Superior temporal gyrus (tissue), 1 donor: ENCODE measurements at regions not wholly inside any gene's neighbourhood (a gene's known extent, or its start where the extent isn't known, plus 50 kb on each side); places are given as distances from the start of the nearest gene placed in this dataset.
"Not testable (repeated sequence)": the region's sequence is repeated elsewhere in the genome, so short reads cannot be mapped to it uniquely, and the experiment has no call there.

Experiments
- DNase-seq: peaks from one replicate; pipeline ENCODE4 v3.0.0-alpha.2; 2016; ENCODE audit errors: extremely low spot score

DNA sequence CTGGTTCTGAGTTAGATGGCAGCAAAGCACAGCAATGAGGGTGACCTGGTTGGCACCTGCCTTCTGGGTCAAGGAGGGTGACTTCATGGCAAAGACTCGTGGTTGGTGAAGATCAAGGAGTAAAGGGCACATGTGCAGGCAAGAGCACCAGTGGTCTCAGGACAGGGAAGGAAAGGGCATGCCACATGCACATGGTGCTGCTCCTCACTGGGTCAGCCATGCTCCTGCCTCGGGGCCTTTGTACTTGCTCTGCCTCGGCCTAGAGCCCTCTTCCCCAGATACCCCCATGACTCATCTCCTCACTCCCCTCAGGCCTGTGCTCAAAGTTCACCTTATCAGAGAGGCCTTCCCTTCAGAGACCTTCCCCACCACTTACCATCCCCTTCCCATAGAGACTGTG, 106.7 kb upstream of the KDM7A start:
- DNase-seq = no peak

- no peak for DNase-seq
Observed at GRCh38 chr7:140281960-140282359, 105.2 kb upstream of the KDM7A start.

DNA sequence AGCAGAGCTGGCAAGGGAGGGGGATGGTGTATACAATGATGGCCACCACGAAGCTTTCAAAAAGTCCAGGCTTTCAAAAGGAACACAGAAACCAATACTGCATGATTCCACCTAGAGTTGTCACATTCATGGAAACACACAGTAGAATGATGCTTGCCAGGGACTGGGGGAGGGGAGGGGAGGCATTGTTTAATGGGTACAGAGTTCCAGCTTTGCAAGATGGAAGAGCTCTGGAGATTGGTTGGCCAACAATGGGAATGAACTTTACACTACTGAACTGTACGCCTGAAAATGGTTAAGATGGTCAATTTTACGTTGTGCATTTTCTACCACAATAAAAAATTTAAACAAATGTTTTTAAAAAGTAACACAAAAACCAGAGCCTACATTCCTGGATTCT, 104.5 kb upstream of the KDM7A start:
- no peak for DNase-seq

DNA sequence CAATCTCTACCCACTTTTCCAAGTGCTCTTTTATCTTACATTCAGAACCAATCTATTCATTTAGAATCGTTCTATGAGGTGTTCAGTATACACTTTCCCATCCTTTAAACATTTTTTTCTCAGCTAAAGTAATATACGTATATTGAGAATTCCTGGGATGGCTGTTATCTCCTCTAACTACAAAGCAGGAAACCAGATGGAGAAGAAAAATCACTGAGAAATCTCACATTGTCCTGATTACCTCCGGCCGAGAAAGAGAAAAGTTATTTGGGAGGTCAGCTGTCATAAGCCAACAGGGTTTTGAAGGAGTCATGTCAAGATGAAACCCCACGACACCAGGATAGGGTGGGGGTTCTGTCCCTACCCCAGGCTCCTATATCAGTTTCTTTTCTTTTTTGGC, 99.2 kb upstream of the KDM7A start:
- DNase-seq = no peak

DNA sequence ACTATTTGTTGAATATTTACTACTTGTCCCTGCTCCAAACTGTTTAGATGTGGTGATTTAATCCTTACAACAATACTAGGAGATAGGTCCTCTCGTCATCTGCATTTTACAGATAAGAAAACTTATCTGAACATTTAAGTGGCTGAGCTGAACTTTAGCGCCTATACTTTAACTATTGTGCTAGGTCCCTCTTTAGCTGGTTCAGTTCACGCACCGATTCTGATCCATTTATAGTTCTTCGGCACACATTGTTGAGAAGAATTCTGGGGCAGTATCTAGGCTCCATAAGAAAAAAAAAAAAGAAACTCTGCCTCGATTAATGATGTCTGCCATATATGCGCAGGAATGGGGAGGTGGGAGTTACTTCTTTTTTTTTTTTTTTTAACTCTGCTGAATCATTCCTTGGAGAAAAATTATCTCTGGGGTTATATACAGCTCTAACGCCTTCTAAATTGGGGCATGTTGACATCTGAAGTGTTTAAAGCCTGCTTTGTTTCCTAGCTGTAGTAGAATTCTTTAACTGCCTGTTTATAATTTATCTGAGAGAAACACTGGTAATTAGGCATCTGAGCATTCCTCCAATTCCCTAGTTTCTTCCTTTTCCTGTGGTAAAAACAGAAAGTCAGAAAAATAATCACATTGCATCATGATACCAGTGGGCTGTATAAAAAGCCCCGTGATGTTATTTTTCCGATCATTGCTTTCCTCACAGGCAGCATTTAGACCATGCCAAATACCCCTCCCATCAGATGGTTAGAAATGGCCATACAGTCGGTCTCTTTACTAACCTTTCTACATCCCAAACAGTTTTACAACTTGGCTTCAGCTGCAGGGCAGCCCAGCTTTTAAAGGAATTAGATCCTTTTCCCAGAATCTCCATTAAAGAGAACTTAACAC, 98.5 kb upstream of the KDM7A start:
- no peak for DNase-seq

- DNase-seq = no peak
Observed at GRCh38 chr7:140273417-140273816, 96.6 kb upstream of the KDM7A start.

DNA sequence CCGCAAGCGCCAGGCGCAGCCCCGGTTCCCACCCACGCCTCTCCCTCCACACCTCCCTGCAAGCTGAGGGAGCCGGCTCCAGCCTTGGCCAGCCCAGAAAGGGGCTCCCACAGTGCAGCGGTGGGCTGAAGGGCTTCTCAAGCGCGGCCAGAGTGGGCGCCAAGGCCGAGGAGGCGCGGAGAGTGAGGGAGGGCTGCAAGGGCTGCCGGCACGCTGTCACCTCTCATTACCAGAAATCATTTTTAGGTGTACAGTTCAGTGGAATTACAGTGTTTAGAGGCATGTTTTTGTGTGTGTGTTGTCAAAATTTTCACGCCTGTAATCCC, 94.8 kb upstream of the KDM7A start:
- not testable (repeated sequence) for DNase-seq

DNA sequence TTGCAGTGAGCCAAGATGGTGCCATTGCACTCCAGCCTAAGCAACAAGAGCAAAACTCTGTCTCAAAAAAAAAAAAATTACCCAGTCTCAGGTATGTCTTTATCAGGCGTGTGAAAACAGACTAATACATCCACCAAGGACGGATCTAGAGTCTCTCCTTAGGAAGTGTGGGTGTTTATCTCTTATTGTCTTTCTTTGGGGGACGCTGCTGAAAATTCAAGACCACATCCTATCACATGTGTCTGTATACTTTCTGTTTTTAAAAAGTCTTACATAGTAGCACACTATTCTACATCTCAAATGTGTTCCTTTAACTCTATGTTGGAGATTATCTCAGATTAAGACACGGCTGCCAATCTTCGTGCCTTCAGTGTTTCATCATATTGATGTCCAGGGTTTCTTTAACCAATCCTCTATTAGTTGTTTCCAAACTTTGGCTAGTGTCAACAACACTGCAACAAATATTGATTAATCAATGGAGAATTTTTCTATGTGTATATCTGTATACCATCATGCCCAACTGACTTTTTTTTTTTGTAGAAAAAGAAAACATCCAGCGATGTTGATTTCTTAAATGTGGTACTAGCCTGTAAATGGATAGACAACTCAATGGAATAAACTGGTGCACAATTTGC, 92.3 kb upstream of the KDM7A start:
- DNase-seq = no peak

- DNase-seq = no peak
Observed at GRCh38 chr7:140267381-140268226, 90.8 kb upstream of the KDM7A start.

DNA sequence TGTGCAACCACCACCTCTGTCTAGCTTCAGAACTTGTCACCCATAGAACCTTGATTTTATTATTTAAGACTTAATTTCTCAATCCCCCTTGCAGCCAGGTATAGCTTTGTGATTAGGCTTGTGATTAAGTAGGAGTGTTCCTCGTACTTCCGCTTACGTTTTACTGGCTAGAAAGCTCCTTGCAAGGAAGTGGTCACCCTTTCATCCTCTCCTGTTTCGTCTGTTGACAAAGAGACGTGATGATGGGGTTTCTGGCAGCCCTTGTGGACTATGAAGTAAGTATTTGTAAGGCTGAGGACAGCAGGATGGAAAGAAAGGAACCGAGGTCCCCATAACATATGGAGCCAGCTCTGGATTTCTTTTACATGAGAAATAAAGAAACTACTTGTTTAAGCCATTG, 86.5 kb upstream of the KDM7A start:
- DNase-seq = no peak

DNA sequence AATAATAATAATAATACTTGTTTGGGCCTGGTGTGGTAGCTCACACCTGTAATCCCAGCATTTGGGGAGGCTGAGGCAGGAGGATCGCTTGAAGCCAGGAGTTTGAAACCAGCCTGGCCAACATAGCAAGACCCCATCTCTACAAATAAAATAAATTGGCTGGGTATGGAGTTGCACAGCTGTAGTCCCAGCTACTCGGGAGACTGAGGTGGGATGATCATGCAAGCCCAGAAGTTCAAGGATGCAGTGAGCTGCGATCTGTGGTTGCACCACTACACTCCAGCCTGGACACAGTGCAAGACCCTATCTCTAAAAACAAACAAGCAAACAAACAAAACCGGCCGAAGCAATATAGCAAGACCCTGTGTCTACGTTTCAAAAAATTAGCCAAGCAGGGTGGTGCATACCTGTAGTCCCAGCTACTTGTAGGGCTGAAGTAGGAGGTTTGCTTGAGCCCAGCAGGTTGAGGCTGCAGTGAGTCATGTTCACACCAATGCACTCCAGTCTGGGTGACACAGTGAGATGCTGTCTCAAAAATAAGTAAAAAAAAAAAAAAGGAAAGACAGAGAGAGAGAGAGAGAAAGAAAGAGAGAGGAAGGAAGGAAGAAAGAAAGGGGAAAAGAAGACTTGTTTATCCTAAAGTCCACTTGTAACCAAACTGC, 85.6 kb upstream of the KDM7A start:
- no peak for DNase-seq

DNA sequence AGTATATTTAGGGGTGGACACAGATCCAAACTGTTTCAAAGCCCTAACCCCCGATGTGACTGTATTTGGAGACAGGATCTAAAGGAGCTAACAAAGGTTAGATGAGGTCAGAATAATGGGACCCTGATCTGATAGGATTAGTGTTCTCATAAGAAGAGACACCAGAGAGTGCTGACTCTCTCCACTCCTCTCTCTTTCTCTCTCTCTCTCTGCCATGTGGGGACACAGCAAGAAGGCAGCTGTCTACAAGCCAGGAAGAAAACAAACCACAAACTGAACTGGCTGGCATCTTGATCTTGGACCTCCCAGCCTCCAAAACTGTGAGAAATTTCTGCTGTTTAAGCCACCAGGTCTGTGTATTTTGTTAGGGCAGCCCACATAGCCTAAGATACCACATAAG, 84.7 kb upstream of the KDM7A start:
- DNase-seq = no peak

GRCh38 chr7:140261105-140261486, 84.3 kb upstream of the KDM7A start:
- no peak for DNase-seq

GRCh38 chr7:140260352-140261104, 83.7 kb upstream of the KDM7A start:
- peak; percentile 86 for DNase-seq

DNA sequence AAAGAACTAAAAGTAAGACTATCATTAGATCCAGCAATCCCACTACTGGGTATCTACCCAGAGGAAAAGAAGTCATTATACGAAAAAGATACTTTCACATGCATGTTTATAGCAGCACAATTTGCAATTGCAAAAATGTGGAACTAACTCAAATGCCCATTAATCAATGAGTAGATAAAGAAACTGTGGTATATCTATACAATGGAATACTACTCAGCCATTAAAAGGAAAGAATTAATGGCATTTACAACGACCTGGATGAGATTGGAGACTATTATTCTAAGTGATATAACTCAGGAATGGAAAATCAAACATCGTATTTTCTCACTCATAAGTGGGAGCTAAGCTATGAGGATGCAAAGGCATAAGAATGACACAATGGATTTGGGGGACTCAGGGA, 80.5 kb upstream of the KDM7A start:
- DNase-seq = not testable (repeated sequence)

- DNase-seq = not testable (repeated sequence)
Observed at GRCh38 chr7:140254976-140255375, 78.2 kb upstream of the KDM7A start.

DNA sequence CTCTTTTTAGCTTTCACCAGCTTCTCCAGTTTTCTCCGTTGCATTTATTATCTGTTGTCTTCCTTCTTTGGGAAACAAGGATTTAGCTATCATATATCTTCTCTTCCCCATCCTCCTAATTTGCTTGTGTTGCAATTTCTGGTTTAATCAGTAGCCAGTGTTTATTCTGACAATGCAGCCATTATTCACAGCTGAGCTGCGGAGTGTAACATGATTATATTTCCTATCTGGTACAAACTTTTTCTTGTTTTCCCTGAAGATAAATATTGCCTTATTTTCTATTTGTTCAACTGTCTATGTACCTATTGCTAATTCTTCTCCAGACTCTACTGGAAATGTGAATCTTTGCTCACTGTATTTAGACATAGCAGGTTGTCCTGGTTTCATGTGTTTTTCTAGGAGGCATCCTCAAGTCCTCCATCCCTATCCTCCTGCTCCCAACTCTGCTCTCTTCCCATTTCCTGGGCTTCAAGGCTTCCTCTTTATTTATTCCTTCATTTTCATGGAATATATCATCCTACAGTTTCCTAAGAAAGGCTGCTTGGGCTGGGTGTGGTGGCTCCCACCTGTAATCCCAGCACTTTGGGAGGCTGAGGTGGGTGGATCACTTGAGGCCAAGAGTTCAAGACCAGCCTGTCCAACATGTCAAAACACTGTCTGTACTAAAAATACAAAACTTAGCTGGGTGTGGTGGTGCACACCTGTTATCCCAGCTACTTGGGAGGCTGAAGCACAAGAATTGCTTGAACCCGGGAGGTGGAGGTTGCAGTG, 72.4 kb upstream of the KDM7A start:
- DNase-seq = peak; percentile 75

DNA sequence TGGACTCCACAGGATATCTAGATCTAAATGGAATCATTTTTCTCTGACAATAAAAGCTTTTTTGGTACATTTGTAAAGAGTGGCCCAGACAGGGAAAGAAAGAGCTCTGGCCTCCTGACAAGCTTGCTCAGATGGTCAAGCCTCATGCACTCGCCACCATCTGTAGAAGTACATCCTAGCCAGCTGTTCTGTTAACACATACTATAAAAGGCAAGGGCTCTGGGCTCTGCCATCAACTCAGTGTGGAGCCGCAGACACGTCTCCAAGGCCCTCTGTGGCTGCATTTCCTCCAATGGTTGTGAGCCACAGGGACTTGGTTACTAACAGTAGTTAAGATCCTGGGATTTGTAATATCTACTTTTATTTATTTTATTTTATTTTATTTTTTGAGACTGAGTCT, 70.8 kb upstream of the KDM7A start:
- DNase-seq = peak; percentile 37

GRCh38 chr7:140245611-140246105, 68.9 kb upstream of the KDM7A start:
- DNase-seq = no peak
